Breast epithelium (tissue), 4 donors: ENCODE measurements at regions not wholly inside any gene's neighbourhood (a gene's known extent, or its start where the extent isn't known, plus 50 kb on each side); places are given as distances from the start of the nearest gene placed in this dataset.

Experiments used
- DNase-seq, 2 donors: peaks; one replicate each; pipeline ENCODE4 v3.0.0-alpha.2; 2019; ENCODE audit warnings: low spot score in 2 of 2
- H3K27ac ChIP-seq, 2 donors: fragments of 200-600 bp; sonication (generic) in 1 of 2; one replicate each; pipeline ENCODE4 v1.5.1; 2016 to 2019; ENCODE audit warnings: mild to moderate bottlenecking in 1 of 2
- H3K27me3 ChIP-seq, 2 donors: fragments of 200-600 bp; sonication (generic) in 1 of 2; one replicate each; pipeline versions ENCODE4 v1.5.1 to v1.6.0; 2017 to 2019; ENCODE audit warnings: control low read depth in 1 of 2, mild to moderate bottlenecking in 1 of 2
- H3K36me3 ChIP-seq: fragments of 200-600 bp; one replicate; pipeline ENCODE4 v1.5.1; 2019
- H3K4me1 ChIP-seq, 2 donors: fragments of 200-600 bp; sonication (generic); one replicate each; pipeline ENCODE4 v1.5.1; 2016 to 2019; ENCODE audit warnings: control low read depth in 1 of 2
- H3K4me3 ChIP-seq, 3 donors: fragments of 200-600 bp; sonication (generic); 1 replicate in 2 of 3; 2 replicates in 1 of 3; pipeline ENCODE4 v1.5.1; 2016 to 2019; ENCODE audit warnings: mild to moderate bottlenecking in 3 of 3, moderate library complexity in 2 of 3
- H3K9me3 ChIP-seq, 2 donors: fragments of 200-600 bp; sonication (generic) in 1 of 2; one replicate each; pipeline ENCODE4 v1.5.1; 2016 to 2019; ENCODE audit warnings: control low read depth in 1 of 2
- POLR2A ChIP-seq: fragments of 450-650 bp; IDR thresholded peaks from one replicate; pipeline ENCODE4 v1.6.1; 2016; ENCODE audit warnings: antibody characterized with exemption, mild to moderate bottlenecking, moderate library complexity
- POLR2AphosphoS5 ChIP-seq, 3 donors: sonication (generic); formaldehyde crosslinking; IDR thresholded peaks; one replicate each; pipeline ENCODE4 v1.6.1; 2017; ENCODE audit warnings: antibody characterized with exemption in 3 of 3
- intact Hi-C: fragments of 100-400 bp; cut with DNase I; formaldehyde crosslinking; loops from one replicate; pipeline ENCODE4 v1.15.1; 2023; ENCODE audit warnings: low total_unique reads
- TF ChIP-seq, protein P1 (sequence below), 3 donors: fragments of 450-650 bp; IDR thresholded peaks; one replicate each; pipeline ENCODE4 v1.5.1; 2016 to 2017; ENCODE audit warnings: antibody characterized with exemption in 3 of 3, mild to moderate bottlenecking in 3 of 3, moderate library complexity in 3 of 3

- no peaks in the 10 kb centered on the region for H3K27me3 ChIP-seq
- TF ChIP-seq POLR2A (no peak), POLR2AphosphoS5 (IDR thresholded peaks at IDR 0.05) (no peak)
- TF ChIP-seq, protein P1, sequence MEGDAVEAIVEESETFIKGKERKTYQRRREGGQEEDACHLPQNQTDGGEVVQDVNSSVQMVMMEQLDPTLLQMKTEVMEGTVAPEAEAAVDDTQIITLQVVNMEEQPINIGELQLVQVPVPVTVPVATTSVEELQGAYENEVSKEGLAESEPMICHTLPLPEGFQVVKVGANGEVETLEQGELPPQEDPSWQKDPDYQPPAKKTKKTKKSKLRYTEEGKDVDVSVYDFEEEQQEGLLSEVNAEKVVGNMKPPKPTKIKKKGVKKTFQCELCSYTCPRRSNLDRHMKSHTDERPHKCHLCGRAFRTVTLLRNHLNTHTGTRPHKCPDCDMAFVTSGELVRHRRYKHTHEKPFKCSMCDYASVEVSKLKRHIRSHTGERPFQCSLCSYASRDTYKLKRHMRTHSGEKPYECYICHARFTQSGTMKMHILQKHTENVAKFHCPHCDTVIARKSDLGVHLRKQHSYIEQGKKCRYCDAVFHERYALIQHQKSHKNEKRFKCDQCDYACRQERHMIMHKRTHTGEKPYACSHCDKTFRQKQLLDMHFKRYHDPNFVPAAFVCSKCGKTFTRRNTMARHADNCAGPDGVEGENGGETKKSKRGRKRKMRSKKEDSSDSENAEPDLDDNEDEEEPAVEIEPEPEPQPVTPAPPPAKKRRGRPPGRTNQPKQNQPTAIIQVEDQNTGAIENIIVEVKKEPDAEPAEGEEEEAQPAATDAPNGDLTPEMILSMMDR (IDR thresholded peaks at IDR 0.05), result no peak
- no peak overlapping the region for H3K4me3 ChIP-seq
- H3K4me1 ChIP-seq, result no peaks in the 10 kb centered on the region
- DNase-seq, result no peak
- no peaks in the 10 kb centered on the region for H3K9me3 ChIP-seq
- intact Hi-C loops, result no loop called here
- no peak overlapping the region for H3K27ac ChIP-seq
- no peaks in the 10 kb centered on the region for H3K36me3 ChIP-seq
Measured at GRCh38 chr11:105233285-105233684, 93.7 kb upstream of the CARD18 start.

GRCh38 chr11:105232021-105232420, 92.5 kb upstream of the CARD18 start:
- no peak overlapping the region for H3K27ac ChIP-seq
- no peaks in the 10 kb centered on the region for H3K27me3 ChIP-seq
- no peaks in the 10 kb centered on the region for H3K36me3 ChIP-seq
- H3K4me3 ChIP-seq, result no peak overlapping the region
- TF ChIP-seq POLR2AphosphoS5 (IDR thresholded peaks at IDR 0.05) (no peak), POLR2A (no peak)
- TF ChIP-seq, protein P1 (IDR thresholded peaks at IDR 0.05), result no peak
- no peaks in the 10 kb centered on the region for H3K4me1 ChIP-seq
- no peaks in the 10 kb centered on the region for H3K9me3 ChIP-seq
- DNase-seq, result no peak
- intact Hi-C loops, result no loop called here

GRCh38 chr11:105230586-105230985, 91.0 kb upstream of the CARD18 start:
- Histone ChIP-seq H3K27ac (no peak overlapping the region), H3K4me3 (no peak overlapping the region), H3K9me3 (no peaks in the 10 kb centered on the region), H3K4me1 (no peaks in the 10 kb centered on the region), H3K27me3 (no peaks in the 10 kb centered on the region), H3K36me3 (no peaks in the 10 kb centered on the region)
- intact Hi-C loops, result no loop called here
- no peak for DNase-seq
- TF ChIP-seq, protein P1 (IDR thresholded peaks at IDR 0.05), result no peak
- TF ChIP-seq POLR2A, result no peak
- TF ChIP-seq POLR2AphosphoS5 (IDR thresholded peaks at IDR 0.05), result no peak

DNA sequence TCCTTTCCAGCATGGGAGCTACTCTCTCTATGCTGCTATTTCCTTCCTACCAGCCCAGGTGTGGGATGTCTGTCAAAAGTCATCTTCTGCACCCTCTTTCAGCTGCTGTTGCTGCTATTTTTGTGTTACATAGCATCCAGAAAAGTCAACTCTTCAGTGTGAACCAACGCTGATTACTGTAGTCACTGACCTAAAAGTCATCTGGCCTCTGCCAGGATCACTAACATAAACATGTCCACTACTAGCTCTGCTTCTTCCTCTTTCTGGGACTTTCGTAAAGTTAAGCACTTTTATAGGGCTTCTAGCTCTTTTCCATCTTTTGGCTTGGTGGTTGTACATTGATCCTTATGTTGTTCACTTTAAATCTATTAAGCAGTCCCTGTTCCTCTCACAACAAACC, 90.2 kb upstream of the CARD18 start:
- TF ChIP-seq POLR2AphosphoS5 (IDR thresholded peaks at IDR 0.05) (no peak), POLR2A (no peak)
- TF ChIP-seq, protein P1 (IDR thresholded peaks at IDR 0.05), result no peak
- Histone ChIP-seq H3K27ac (no peak overlapping the region), H3K9me3 (no peaks in the 10 kb centered on the region), H3K27me3 (no peaks in the 10 kb centered on the region), H3K4me1 (no peaks in the 10 kb centered on the region), H3K4me3 (no peak overlapping the region), H3K36me3 (no peaks in the 10 kb centered on the region)
- DNase-seq, result no peak
- intact Hi-C loops, result no loop called here

- no peaks in the 10 kb centered on the region for H3K27me3 ChIP-seq
- no peak for DNase-seq
- no peaks in the 10 kb centered on the region for H3K9me3 ChIP-seq
- H3K4me1 ChIP-seq, result no peaks in the 10 kb centered on the region
- intact Hi-C loops, result no loop called here
- H3K36me3 ChIP-seq, result no peaks in the 10 kb centered on the region
- H3K4me3 ChIP-seq, result no peak overlapping the region
- TF ChIP-seq POLR2AphosphoS5 (IDR thresholded peaks at IDR 0.05), result no peak
- TF ChIP-seq, protein P1 (IDR thresholded peaks at IDR 0.05), result no peak
- no peak for TF ChIP-seq POLR2A
- no peak overlapping the region for H3K27ac ChIP-seq
Measured at GRCh38 chr11:105229257-105229656, 89.7 kb upstream of the CARD18 start.
